ENCODE measurements at regions not wholly inside any gene's neighbourhood (a gene's known extent, or its start where the extent isn't known, plus 50 kb on each side); places are given as distances from the start of the nearest gene placed in this dataset.

DNA sequence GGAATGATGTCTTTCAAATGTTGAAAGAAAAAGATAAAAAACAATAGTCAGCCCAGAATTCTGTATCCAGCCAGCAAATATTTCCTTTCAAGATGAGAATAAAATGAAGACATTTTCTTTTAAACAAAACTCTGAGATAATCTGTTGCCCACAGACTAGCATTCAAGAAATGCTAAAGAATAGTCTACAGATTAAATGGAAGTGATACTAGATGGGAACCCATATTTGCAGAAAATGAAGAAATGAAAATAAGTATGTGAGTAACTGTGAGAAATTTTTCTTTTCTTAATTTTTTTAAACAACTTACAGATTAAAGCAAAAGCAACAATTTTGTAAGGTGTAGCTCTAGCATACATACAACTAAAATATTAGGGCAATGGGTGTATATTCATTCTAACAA, 469.8 kb downstream of the IGSF11 start (continued):
- TF ChIP-seq, protein P1, sequence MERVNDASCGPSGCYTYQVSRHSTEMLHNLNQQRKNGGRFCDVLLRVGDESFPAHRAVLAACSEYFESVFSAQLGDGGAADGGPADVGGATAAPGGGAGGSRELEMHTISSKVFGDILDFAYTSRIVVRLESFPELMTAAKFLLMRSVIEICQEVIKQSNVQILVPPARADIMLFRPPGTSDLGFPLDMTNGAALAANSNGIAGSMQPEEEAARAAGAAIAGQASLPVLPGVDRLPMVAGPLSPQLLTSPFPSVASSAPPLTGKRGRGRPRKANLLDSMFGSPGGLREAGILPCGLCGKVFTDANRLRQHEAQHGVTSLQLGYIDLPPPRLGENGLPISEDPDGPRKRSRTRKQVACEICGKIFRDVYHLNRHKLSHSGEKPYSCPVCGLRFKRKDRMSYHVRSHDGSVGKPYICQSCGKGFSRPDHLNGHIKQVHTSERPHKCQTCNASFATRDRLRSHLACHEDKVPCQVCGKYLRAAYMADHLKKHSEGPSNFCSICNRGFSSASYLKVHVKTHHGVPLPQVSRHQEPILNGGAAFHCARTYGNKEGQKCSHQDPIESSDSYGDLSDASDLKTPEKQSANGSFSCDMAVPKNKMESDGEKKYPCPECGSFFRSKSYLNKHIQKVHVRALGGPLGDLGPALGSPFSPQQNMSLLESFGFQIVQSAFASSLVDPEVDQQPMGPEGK (CRISPR knock-in tag; IDR thresholded peaks at IDR 0.05; ENCODE audit: borderline replicate concordance), result no peak
- TF ChIP-seq TOX (CRISPR knock-in tag; IDR thresholded peaks at IDR 0.05; ENCODE audit: borderline replicate concordance) (no peak), ZC3H10 (CRISPR knock-in tag; IDR thresholded peaks at IDR 0.05) (no peak), RARB (CRISPR knock-in tag; IDR thresholded peaks at IDR 0.05) (no peak), ZNF70 (CRISPR knock-in tag; IDR thresholded peaks at IDR 0.05) (no peak), ESRRG (CRISPR knock-in tag; IDR thresholded peaks at IDR 0.05) (no peak), TCF4 (CRISPR knock-in tag; IDR thresholded peaks at IDR 0.05; ENCODE audit: borderline replicate concordance) (no peak)
- TF ChIP-seq, protein P2, sequence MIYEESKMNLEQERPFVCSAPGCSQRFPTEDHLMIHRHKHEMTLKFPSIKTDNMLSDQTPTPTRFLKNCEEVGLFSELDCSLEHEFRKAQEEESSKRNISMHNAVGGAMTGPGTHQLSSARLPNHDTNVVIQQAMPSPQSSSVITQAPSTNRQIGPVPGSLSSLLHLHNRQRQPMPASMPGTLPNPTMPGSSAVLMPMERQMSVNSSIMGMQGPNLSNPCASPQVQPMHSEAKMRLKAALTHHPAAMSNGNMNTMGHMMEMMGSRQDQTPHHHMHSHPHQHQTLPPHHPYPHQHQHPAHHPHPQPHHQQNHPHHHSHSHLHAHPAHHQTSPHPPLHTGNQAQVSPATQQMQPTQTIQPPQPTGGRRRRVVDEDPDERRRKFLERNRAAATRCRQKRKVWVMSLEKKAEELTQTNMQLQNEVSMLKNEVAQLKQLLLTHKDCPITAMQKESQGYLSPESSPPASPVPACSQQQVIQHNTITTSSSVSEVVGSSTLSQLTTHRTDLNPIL (CRISPR knock-in tag; IDR thresholded peaks at IDR 0.05; ENCODE audit: low read depth), result no peak

GRCh38 chr3:118573912-118574311, 460.7 kb downstream of the IGSF11 start:
- TF ChIP-seq POU6F1 (CRISPR knock-in tag; IDR thresholded peaks at IDR 0.05; ENCODE audit: borderline replicate concordance, low read depth), result no peak
- TF ChIP-seq ISL1 (CRISPR knock-in tag; IDR thresholded peaks at IDR 0.05), result no peak
- no peak for TF ChIP-seq BACH2 (CRISPR knock-in tag; IDR thresholded peaks at IDR 0.05; ENCODE audit: borderline replicate concordance)
- TF ChIP-seq SNAI2 (CRISPR knock-in tag; IDR thresholded peaks at IDR 0.05), result no peak
- no peak for ATAC-seq

GRCh38 chr3:118577055-118577777, 457.4 kb downstream of the IGSF11 start:
- no peak for TF ChIP-seq ZFP30 (CRISPR knock-in tag; IDR thresholded peaks at IDR 0.05)
- TF ChIP-seq TSHZ2 (CRISPR knock-in tag; IDR thresholded peaks at IDR 0.05), result no peak
- TF ChIP-seq OSR1 (CRISPR knock-in tag; IDR thresholded peaks at IDR 0.05), result no peak
- no peak for TF ChIP-seq ESRRG (CRISPR knock-in tag; IDR thresholded peaks at IDR 0.05)
- no peak for TF ChIP-seq CSDC2 (CRISPR knock-in tag; IDR thresholded peaks at IDR 0.05)
- TF ChIP-seq ZNF70 (CRISPR knock-in tag; IDR thresholded peaks at IDR 0.05), result no peak
- TF ChIP-seq ZC3H10 (CRISPR knock-in tag; IDR thresholded peaks at IDR 0.05), result no peak
- no peak for TF ChIP-seq ISL1 (CRISPR knock-in tag; IDR thresholded peaks at IDR 0.05)
- TF ChIP-seq TOX (CRISPR knock-in tag; IDR thresholded peaks at IDR 0.05; ENCODE audit: borderline replicate concordance), result no peak
- no peak for TF ChIP-seq RARB (CRISPR knock-in tag; IDR thresholded peaks at IDR 0.05)
- TF ChIP-seq TCF4 (CRISPR knock-in tag; IDR thresholded peaks at IDR 0.05; ENCODE audit: borderline replicate concordance), result no peak
- TF ChIP-seq POU6F1 (CRISPR knock-in tag; IDR thresholded peaks at IDR 0.05; ENCODE audit: borderline replicate concordance, low read depth), result no peak
- TF ChIP-seq SNAI2 (CRISPR knock-in tag; IDR thresholded peaks at IDR 0.05), result no peak
- TF ChIP-seq, protein P1 (CRISPR knock-in tag; IDR thresholded peaks at IDR 0.05; ENCODE audit: borderline replicate concordance), result no peak
- no peak for TF ChIP-seq GLIS3 (CRISPR knock-in tag; IDR thresholded peaks at IDR 0.05)
- TF ChIP-seq ARNTL (CRISPR knock-in tag; IDR thresholded peaks at IDR 0.05; ENCODE audit: borderline replicate concordance, low read depth), result no peak
- TF ChIP-seq, protein P2 (CRISPR knock-in tag; IDR thresholded peaks at IDR 0.05; ENCODE audit: low read depth), result no peak
- no peak for ATAC-seq

All from SK-N-SH treated with all-trans-retinoic acid at 6 μM for 48 hours (cell line).